Heart left ventricle (tissue), 13 donors: ENCODE measurements at regions not wholly inside any gene's neighbourhood (a gene's known extent, or its start where the extent isn't known, plus 50 kb on each side); places are given as distances from the start of the nearest gene placed in this dataset.

ENCODE experiments used
- POLR2A ChIP-seq, 2 donors: fragments of 450-650 bp; IDR thresholded peaks; one replicate each; pipeline ENCODE4 v1.6.1; 2017; ENCODE audit warnings: antibody characterized with exemption in 2 of 2, mild to moderate bottlenecking in 2 of 2, moderate library complexity in 2 of 2
- TF ChIP-seq, protein P1 (sequence below), 12 donors: fragments of 200-600 bp; sonication (generic) in 4 of 12; IDR thresholded peaks; one replicate each; pipeline versions ENCODE4 v1.5.0 to v1.8.0; 2018 to 2022; ENCODE audit warnings: antibody characterized with exemption in 12 of 12, mild to moderate bottlenecking in 5 of 12
- donor health status: ischemic (EF 13 %, LVEDD 7.1; RV severe dilation, severe dysfunction).
- donor health status: DM: no; HTN: yes; CAD: no.
- donor health status: DM: no; HTN: no; CAD: no.
- donor health status: ischemic (EF 25% LVEDD 6.9; RV normal size, moderate dysfunction).
- donor health status: ischemic (EF 25% LVEDD 5.7; RV mildly dilated, moderate dysfunction).
- donor health status: ischemic (EF 35%, LVEDD 5.7; RV mildly dilated, moderate dysfunction).
- donor health status: nonischemic (EF 11% LVEDD 7.7; RV severe dilation, severe dysfunction).
- donor health status: DM: yes; HTN: yes; CAD: no.
- donor health status: PGD.
- donor health status: ischemic (EF 29% LVEDD 5.4; RV normal size, mild dysfunction).
- donor health status: nonischemic (EF 23%, LVEDD 6.1; RV moderate dilation, normal function).

DNA sequence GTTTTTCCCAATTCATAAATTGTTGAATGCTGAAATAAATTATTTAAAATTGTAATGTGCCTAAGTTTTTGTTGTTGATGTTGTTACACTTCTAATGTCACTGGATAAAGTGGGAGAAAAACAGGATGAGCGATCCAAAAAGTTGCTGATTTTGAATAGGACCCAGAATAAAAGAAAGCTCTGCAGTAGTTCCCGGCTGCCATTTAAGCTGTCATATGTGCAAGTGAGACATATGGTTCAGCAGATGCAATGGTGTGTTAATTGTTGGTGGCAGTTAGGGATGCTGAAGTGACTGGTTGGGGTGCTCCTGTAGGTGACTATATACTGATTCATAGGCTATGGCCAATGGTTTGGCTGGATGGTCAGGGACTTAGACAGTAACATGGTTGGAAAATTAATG is 1517.4 kb upstream of the LRRTM3 start:
- TF ChIP-seq, protein P1, sequence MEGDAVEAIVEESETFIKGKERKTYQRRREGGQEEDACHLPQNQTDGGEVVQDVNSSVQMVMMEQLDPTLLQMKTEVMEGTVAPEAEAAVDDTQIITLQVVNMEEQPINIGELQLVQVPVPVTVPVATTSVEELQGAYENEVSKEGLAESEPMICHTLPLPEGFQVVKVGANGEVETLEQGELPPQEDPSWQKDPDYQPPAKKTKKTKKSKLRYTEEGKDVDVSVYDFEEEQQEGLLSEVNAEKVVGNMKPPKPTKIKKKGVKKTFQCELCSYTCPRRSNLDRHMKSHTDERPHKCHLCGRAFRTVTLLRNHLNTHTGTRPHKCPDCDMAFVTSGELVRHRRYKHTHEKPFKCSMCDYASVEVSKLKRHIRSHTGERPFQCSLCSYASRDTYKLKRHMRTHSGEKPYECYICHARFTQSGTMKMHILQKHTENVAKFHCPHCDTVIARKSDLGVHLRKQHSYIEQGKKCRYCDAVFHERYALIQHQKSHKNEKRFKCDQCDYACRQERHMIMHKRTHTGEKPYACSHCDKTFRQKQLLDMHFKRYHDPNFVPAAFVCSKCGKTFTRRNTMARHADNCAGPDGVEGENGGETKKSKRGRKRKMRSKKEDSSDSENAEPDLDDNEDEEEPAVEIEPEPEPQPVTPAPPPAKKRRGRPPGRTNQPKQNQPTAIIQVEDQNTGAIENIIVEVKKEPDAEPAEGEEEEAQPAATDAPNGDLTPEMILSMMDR (IDR thresholded peaks at IDR 0.05): no peak
- no peak for TF ChIP-seq POLR2A (IDR thresholded peaks at IDR 0.05)
